ENCODE measurements at regions not wholly inside any gene's neighbourhood (a gene's known extent, or its start where the extent isn't known, plus 50 kb on each side); places are given as distances from the start of the nearest gene placed in this dataset.

- DNase-seq (ENCODE audit: low read depth), result no peak
- TF ChIP-seq CTCF (conservative IDR thresholded peaks at IDR 0.05; ENCODE audit: control insufficient read depth, insufficient read depth, low read depth, low read length), result no peak
- H3K4me3 ChIP-seq (ENCODE audit: control insufficient read depth, low read depth, low read length), result no peak overlapping the region
These were observed 113.6 kb downstream of the VPREB1 start for GRCh38 chr22:22358152-22358551.

GRCh38 chr22:22358686-22359085 lies 114.1 kb downstream of the VPREB1 start:
- H3K4me3 ChIP-seq (ENCODE audit: control insufficient read depth, low read depth, low read length), result no peak overlapping the region
- DNase-seq (ENCODE audit: low read depth), result no peak
- TF ChIP-seq CTCF (conservative IDR thresholded peaks at IDR 0.05; ENCODE audit: control insufficient read depth, insufficient read depth, low read depth, low read length), result no peak

GRCh38 chr22:22359465-22359864 lies 114.9 kb downstream of the VPREB1 start:
- no peak for DNase-seq (ENCODE audit: low read depth)

GRCh38 chr22:22360014-22360413 lies 115.4 kb downstream of the VPREB1 start:
- no peak overlapping the region for H3K4me3 ChIP-seq (ENCODE audit: control insufficient read depth, low read depth, low read length)
- DNase-seq (ENCODE audit: low read depth), result no peak
- TF ChIP-seq CTCF (conservative IDR thresholded peaks at IDR 0.05; ENCODE audit: control insufficient read depth, insufficient read depth, low read depth, low read length), result no peak

More at GRCh38 chr22:22359465-22359864, 114.9 kb downstream of the VPREB1 start:
- TF ChIP-seq CTCF (conservative IDR thresholded peaks at IDR 0.05; ENCODE audit: control insufficient read depth, insufficient read depth, low read depth, low read length), result no peak
- no peak overlapping the region for H3K4me3 ChIP-seq (ENCODE audit: control insufficient read depth, low read depth, low read length)

GRCh38 chr22:22362311-22362710 lies 117.7 kb downstream of the VPREB1 start:
- no peak for DNase-seq (ENCODE audit: low read depth)
- no peak overlapping the region for H3K4me3 ChIP-seq (ENCODE audit: control insufficient read depth, low read depth, low read length)
- no peak for TF ChIP-seq CTCF (conservative IDR thresholded peaks at IDR 0.05; ENCODE audit: control insufficient read depth, insufficient read depth, low read depth, low read length)

- H3K4me3 ChIP-seq (ENCODE audit: control insufficient read depth, low read depth, low read length), result no peak overlapping the region
- TF ChIP-seq CTCF (conservative IDR thresholded peaks at IDR 0.05; ENCODE audit: control insufficient read depth, insufficient read depth, low read depth, low read length), result no peak
- no peak for DNase-seq (ENCODE audit: low read depth)
These were observed 118.3 kb downstream of the VPREB1 start for GRCh38 chr22:22362936-22363335.

- H3K4me3 ChIP-seq (ENCODE audit: control insufficient read depth, low read depth, low read length), result no peak overlapping the region
- no peak for DNase-seq (ENCODE audit: low read depth)
- TF ChIP-seq CTCF (conservative IDR thresholded peaks at IDR 0.05; ENCODE audit: control insufficient read depth, insufficient read depth, low read depth, low read length), result no peak
These were observed 119.6 kb downstream of the VPREB1 start for GRCh38 chr22:22364207-22364606.

Measured in fibroblast of mammary gland (primary cell).